Type B pancreatic cell (in vitro differentiated cells): ENCODE measurements at regions not wholly inside any gene's neighbourhood (a gene's known extent, or its start where the extent isn't known, plus 50 kb on each side); places are given as distances from the start of the nearest gene placed in this dataset.

Experiments used
- DNase-seq: peaks from one replicate; pipeline ENCODE4 v3.0.0; 2021; ENCODE audit warnings: mixed read lengths; ENCODE audit not compliant: unreplicated experiment; ENCODE audit errors: extremely low spot score
- H3K27ac Mint-ChIP-seq: 2 replicates; pipeline ENCODE4 v1.8.0; 2021; ENCODE audit warnings: mild to moderate bottlenecking, mixed read lengths
- H3K27me3 Mint-ChIP-seq: 2 replicates; pipeline ENCODE4 v1.8.0; 2021; ENCODE audit warnings: mixed read lengths
- H3K36me3 Mint-ChIP-seq: 2 replicates; pipeline ENCODE4 v1.8.0; 2021; ENCODE audit warnings: mixed read lengths
- H3K4me1 Mint-ChIP-seq: one replicate; pipeline ENCODE4 v1.8.0; 2021; ENCODE audit warnings: mixed read lengths; ENCODE audit not compliant: unreplicated experiment
- H3K4me3 Mint-ChIP-seq: 2 replicates; pipeline ENCODE4 v1.8.0; 2021; ENCODE audit warnings: mild to moderate bottlenecking, mixed read lengths
- H3K9me3 Mint-ChIP-seq: 2 replicates; pipeline ENCODE4 v1.8.0; 2021; ENCODE audit warnings: mixed read lengths
- CTCF ChIP-seq: fragments of 200-600 bp; sonication (generic); conservative IDR thresholded peaks from 2 replicates; pipeline ENCODE4 v1.5.0; 2021; ENCODE audit warnings: antibody characterized with exemption, mild to moderate bottlenecking

GRCh38 chr17:51486091-51486490, 225.7 kb downstream of the UTP18 start:
- H3K4me3 Mint-ChIP-seq, result no peak overlapping the region
- no peak for DNase-seq
- peaks cover under 1% of the 10 kb centered on the region for H3K9me3 Mint-ChIP-seq
- TF ChIP-seq CTCF, result no peak
- H3K4me1 Mint-ChIP-seq, result no peaks in the 10 kb centered on the region
- H3K27me3 Mint-ChIP-seq, result peaks cover 5% of the 10 kb centered on the region
- H3K36me3 Mint-ChIP-seq, result no peaks in the 10 kb centered on the region
- no peak overlapping the region for H3K27ac Mint-ChIP-seq

GRCh38 chr17:51486885-51487520, 226.7 kb downstream of the UTP18 start:
- no peaks in the 10 kb centered on the region for H3K36me3 Mint-ChIP-seq
- H3K9me3 Mint-ChIP-seq, result no peaks in the 10 kb centered on the region
- H3K27ac Mint-ChIP-seq, result no peak overlapping the region
- H3K27me3 Mint-ChIP-seq, result peaks cover 5% of the 10 kb centered on the region
- H3K4me1 Mint-ChIP-seq, result no peaks in the 10 kb centered on the region
- no peak for DNase-seq
- TF ChIP-seq CTCF, result no peak
- no peak overlapping the region for H3K4me3 Mint-ChIP-seq

- H3K36me3 Mint-ChIP-seq, result no peaks in the 10 kb centered on the region
- H3K4me3 Mint-ChIP-seq, result no peak overlapping the region
- no peak overlapping the region for H3K27ac Mint-ChIP-seq
- H3K9me3 Mint-ChIP-seq, result no peaks in the 10 kb centered on the region
- TF ChIP-seq CTCF, result peak; percentile 58
- DNase-seq, result no peak
- H3K4me1 Mint-ChIP-seq, result no peaks in the 10 kb centered on the region
- peaks cover 5% of the 10 kb centered on the region for H3K27me3 Mint-ChIP-seq
Measured at GRCh38 chr17:51487947-51488346, 227.6 kb downstream of the UTP18 start.

GRCh38 chr17:51491416-51491815, 231.1 kb downstream of the UTP18 start:
- Mint-ChIP-seq H3K36me3 (no peaks in the 10 kb centered on the region), H3K4me3 (no peak overlapping the region), H3K27ac (no peak overlapping the region), H3K9me3 (no peaks in the 10 kb centered on the region), H3K4me1 (peaks cover 5% of the 10 kb centered on the region), H3K27me3 (peaks cover 5% of the 10 kb centered on the region)
- DNase-seq, result no peak
- TF ChIP-seq CTCF, result no peak

- H3K27me3 Mint-ChIP-seq, result peaks cover 4% of the 10 kb centered on the region
- no peak overlapping the region for H3K27ac Mint-ChIP-seq
- no peak for DNase-seq
- H3K4me1 Mint-ChIP-seq, result peaks cover 5% of the 10 kb centered on the region
- H3K36me3 Mint-ChIP-seq, result no peaks in the 10 kb centered on the region
- no peaks in the 10 kb centered on the region for H3K9me3 Mint-ChIP-seq
- no peak for TF ChIP-seq CTCF
- H3K4me3 Mint-ChIP-seq, result no peak overlapping the region
Measured at GRCh38 chr17:51493206-51493605, 232.9 kb downstream of the UTP18 start.

GRCh38 chr17:51496378-51496777, 236.0 kb downstream of the UTP18 start:
- H3K36me3 Mint-ChIP-seq, result no peaks in the 10 kb centered on the region
- no peak overlapping the region for H3K27ac Mint-ChIP-seq
- DNase-seq, result no peak
- H3K4me3 Mint-ChIP-seq, result no peak overlapping the region
- no peaks in the 10 kb centered on the region for H3K9me3 Mint-ChIP-seq
- no peak for TF ChIP-seq CTCF
- H3K4me1 Mint-ChIP-seq, result peaks cover 5% of the 10 kb centered on the region
- H3K27me3 Mint-ChIP-seq, result peaks cover 7% of the 10 kb centered on the region
